ENCODE measurements at regions not wholly inside any gene's neighbourhood (a gene's known extent, or its start where the extent isn't known, plus 50 kb on each side); places are given as distances from the start of the nearest gene placed in this dataset.

- no peak for TF ChIP-seq CTCF (conservative IDR thresholded peaks at IDR 0.05)
- TF ChIP-seq EZH2 (IDR thresholded peaks at IDR 0.05; ENCODE audit: low read depth), result no peak
Measured at GRCh38 chr1:193662030-193662429, 475.6 kb upstream of the B3GALT2 start.

All from PC-9 (cell line).